Ovary (tissue), 3 donors: ENCODE measurements at regions not wholly inside any gene's neighbourhood (a gene's known extent, or its start where the extent isn't known, plus 50 kb on each side); places are given as distances from the start of the nearest gene placed in this dataset.

ENCODE experiments used
- EP300 ChIP-seq: sonication (generic); formaldehyde crosslinking; IDR thresholded peaks from one replicate; pipeline ENCODE4 v1.6.1; 2017; ENCODE audit warnings: antibody characterized with exemption
- POLR2A ChIP-seq: fragments of 450-650 bp; IDR thresholded peaks from one replicate; pipeline ENCODE4 v1.6.1; 2017; ENCODE audit warnings: antibody characterized with exemption, mild to moderate bottlenecking, moderate library complexity
- TF ChIP-seq, protein P1 (sequence below), 3 donors: fragments of 450-650 bp in 2 of 3; fragments of 200-600 bp in 1 of 3; IDR thresholded peaks; one replicate each; pipeline versions ENCODE4 v1.5.1 to v1.8.0; 2016 to 2022; ENCODE audit warnings: antibody characterized with exemption in 3 of 3, mild to moderate bottlenecking in 1 of 3
- donor health status: DM: no; HTN: no; CAD: no.

DNA sequence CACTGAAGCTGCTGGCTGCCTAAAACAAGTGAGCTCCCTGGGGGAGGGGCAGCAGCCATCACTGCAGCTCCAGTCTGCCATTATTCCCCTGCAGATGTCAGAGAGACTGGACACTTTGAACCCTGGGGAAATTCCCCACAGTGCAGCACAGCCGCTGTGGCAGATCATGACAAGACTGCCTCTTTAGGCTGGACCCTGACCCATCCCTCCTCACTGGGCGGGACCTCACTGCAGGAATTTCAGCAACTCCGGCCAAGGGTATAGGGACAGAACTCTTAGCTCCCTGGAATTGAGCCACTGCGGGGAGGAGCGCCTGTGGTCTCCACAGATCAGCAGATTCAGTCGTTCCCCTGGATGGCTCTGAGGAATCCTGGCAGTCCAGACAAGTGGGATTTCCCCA is 964.6 kb downstream of the BRINP3 start:
- TF ChIP-seq, protein P1, sequence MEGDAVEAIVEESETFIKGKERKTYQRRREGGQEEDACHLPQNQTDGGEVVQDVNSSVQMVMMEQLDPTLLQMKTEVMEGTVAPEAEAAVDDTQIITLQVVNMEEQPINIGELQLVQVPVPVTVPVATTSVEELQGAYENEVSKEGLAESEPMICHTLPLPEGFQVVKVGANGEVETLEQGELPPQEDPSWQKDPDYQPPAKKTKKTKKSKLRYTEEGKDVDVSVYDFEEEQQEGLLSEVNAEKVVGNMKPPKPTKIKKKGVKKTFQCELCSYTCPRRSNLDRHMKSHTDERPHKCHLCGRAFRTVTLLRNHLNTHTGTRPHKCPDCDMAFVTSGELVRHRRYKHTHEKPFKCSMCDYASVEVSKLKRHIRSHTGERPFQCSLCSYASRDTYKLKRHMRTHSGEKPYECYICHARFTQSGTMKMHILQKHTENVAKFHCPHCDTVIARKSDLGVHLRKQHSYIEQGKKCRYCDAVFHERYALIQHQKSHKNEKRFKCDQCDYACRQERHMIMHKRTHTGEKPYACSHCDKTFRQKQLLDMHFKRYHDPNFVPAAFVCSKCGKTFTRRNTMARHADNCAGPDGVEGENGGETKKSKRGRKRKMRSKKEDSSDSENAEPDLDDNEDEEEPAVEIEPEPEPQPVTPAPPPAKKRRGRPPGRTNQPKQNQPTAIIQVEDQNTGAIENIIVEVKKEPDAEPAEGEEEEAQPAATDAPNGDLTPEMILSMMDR (IDR thresholded peaks at IDR 0.05), result no peak
- TF ChIP-seq POLR2A (no peak), EP300 (no peak)
